ENCODE measurements at regions not wholly inside any gene's neighbourhood (a gene's known extent, or its start where the extent isn't known, plus 50 kb on each side); places are given as distances from the start of the nearest gene placed in this dataset.
"Not testable (repeated sequence)": the region's sequence is repeated elsewhere in the genome, so short reads cannot be mapped to it uniquely, and the experiment has no call there.

GRCh38 chr6:157727629-157728182 lies 95.3 kb upstream of the SNX9 start:
- H3K27ac Mint-ChIP-seq: no peak overlapping the region
- no peak for DNase-seq

GRCh38 chr6:157728183-157728881 lies 94.7 kb upstream of the SNX9 start:
- Mint-ChIP-seq H3K27me3 (ENCODE audit: low read depth in 3 of 3) (peaks cover 0 to 15% (median 4%) of the 10 kb centered on the region in 3 donors), H3K36me3 (peaks cover 0 to 8% (median 4%) of the 10 kb centered on the region in 3 donors), H3K4me3 (no peak overlapping the region), H3K4me1 (no peaks in the 10 kb centered on the region), H3K9me3 (peaks cover 0 to 10% (median 4%) of the 10 kb centered on the region in 6 donors), H3K27ac (no peak overlapping the region)
- no peak for DNase-seq

More at GRCh38 chr6:157727629-157728182, 95.3 kb upstream of the SNX9 start:
- Mint-ChIP-seq H3K36me3 (peaks cover 0 to 8% (median 4%) of the 10 kb centered on the region in 3 donors), H3K4me1 (no peaks in the 10 kb centered on the region), H3K27me3 (ENCODE audit: low read depth in 3 of 3) (peaks cover 0 to 15% (median 6%) of the 10 kb centered on the region in 3 donors), H3K9me3 (peaks cover 0 to 10% (median 4%) of the 10 kb centered on the region in 6 donors), H3K4me3 (no peak overlapping the region)

GRCh38 chr6:157731221-157731620 lies 91.8 kb upstream of the SNX9 start:
- H3K4me3 Mint-ChIP-seq: no peak overlapping the region
- DNase-seq: no peak
- no peak overlapping the region for H3K27ac Mint-ChIP-seq
- H3K36me3 Mint-ChIP-seq: no peaks in the 10 kb centered on the region
- H3K27me3 Mint-ChIP-seq (ENCODE audit: low read depth in 3 of 3): peaks cover 1 to 12% (median 1%) of the 10 kb centered on the region in 3 donors
- H3K9me3 Mint-ChIP-seq: no peaks in the 10 kb centered on the region
- no peaks in the 10 kb centered on the region for H3K4me1 Mint-ChIP-seq

- Mint-ChIP-seq H3K4me3 (no peak overlapping the region), H3K27ac (no peak overlapping the region), H3K4me1 (no peaks in the 10 kb centered on the region), H3K36me3 (no peaks in the 10 kb centered on the region), H3K9me3 (no peaks in the 10 kb centered on the region), H3K27me3 (ENCODE audit: low read depth in 3 of 3) (peaks cover 1 to 15% (median 1%) of the 10 kb centered on the region in 3 donors)
- no peak for DNase-seq
Measured at GRCh38 chr6:157732007-157732406, 91.0 kb upstream of the SNX9 start.

- DNase-seq: no peak
- Mint-ChIP-seq H3K27me3 (ENCODE audit: low read depth in 3 of 3) (peaks cover 1 to 17% (median 3%) of the 10 kb centered on the region in 3 donors), H3K27ac (no peak overlapping the region), H3K4me3 (no peak overlapping the region), H3K9me3 (peaks cover 0 to 1% (median 0%) of the 10 kb centered on the region in 6 donors), H3K36me3 (no peaks in the 10 kb centered on the region), H3K4me1 (no peaks in the 10 kb centered on the region)
Measured at GRCh38 chr6:157732416-157733161, 90.5 kb upstream of the SNX9 start.

DNA sequence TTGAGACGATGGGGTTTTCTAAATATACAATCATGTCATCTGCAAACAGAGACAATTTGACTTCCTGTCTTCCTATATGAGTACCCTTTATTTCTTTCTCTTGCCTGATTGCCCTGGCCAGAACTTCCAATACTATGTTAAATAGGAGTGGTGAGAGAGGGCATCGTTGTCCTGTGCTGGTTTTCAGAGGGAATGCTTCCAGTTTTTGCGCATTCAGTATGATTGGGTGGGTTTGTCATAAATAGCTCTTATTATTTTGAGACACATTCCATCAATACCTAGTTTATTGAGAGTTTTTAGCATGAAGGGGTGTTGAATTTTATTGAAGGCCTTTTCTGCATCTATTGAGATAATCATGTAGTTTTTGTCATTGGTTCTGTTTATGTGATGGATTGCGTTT lies 86.5 kb upstream of the SNX9 start:
- not testable (repeated sequence) for DNase-seq, H3K4me3 Mint-ChIP-seq, H3K27ac Mint-ChIP-seq, H3K4me1 Mint-ChIP-seq, H3K36me3 Mint-ChIP-seq, H3K9me3 Mint-ChIP-seq
- H3K27me3 Mint-ChIP-seq (ENCODE audit: low read depth in 3 of 3): peaks cover 1 to 23% (median 3%) of the 10 kb centered on the region in 3 donors

- DNase-seq: no peak
- Mint-ChIP-seq H3K4me1 (no peaks in the 10 kb centered on the region), H3K27me3 (ENCODE audit: low read depth in 3 of 3) (peaks cover 0 to 28% (median 3%) of the 10 kb centered on the region in 3 donors), H3K36me3 (peaks cover 0 to 4% (median 0%) of the 10 kb centered on the region in 3 donors), H3K27ac (no peak overlapping the region), H3K9me3 (peaks cover 0 to 9% (median 2%) of the 10 kb centered on the region in 6 donors), H3K4me3 (no peak overlapping the region)
Measured at GRCh38 chr6:157741321-157741947, 81.6 kb upstream of the SNX9 start.

GRCh38 chr6:157741948-157742556 lies 81.0 kb upstream of the SNX9 start:
- H3K4me3 Mint-ChIP-seq: no peak overlapping the region
- H3K9me3 Mint-ChIP-seq: peaks cover 0 to 9% (median 2%) of the 10 kb centered on the region in 6 donors
- H3K27me3 Mint-ChIP-seq (ENCODE audit: low read depth in 3 of 3): peaks cover 0 to 24% (median 3%) of the 10 kb centered on the region in 3 donors
- H3K4me1 Mint-ChIP-seq: no peaks in the 10 kb centered on the region
- no peak overlapping the region for H3K27ac Mint-ChIP-seq
- DNase-seq: no peak
- H3K36me3 Mint-ChIP-seq: peaks cover 0 to 4% (median 0%) of the 10 kb centered on the region in 3 donors

GRCh38 chr6:157744102-157744601 lies 78.9 kb upstream of the SNX9 start:
- no peak for DNase-seq
- Mint-ChIP-seq H3K27ac (no peak overlapping the region), H3K4me1 (no peaks in the 10 kb centered on the region), H3K9me3 (peaks cover 0 to 2% (median 0%) of the 10 kb centered on the region in 6 donors), H3K27me3 (ENCODE audit: low read depth in 3 of 3) (peaks cover 0 to 11% (median 0%) of the 10 kb centered on the region in 3 donors), H3K4me3 (no peak overlapping the region), H3K36me3 (peaks cover 0 to 4% (median 0%) of the 10 kb centered on the region in 3 donors)

DNA sequence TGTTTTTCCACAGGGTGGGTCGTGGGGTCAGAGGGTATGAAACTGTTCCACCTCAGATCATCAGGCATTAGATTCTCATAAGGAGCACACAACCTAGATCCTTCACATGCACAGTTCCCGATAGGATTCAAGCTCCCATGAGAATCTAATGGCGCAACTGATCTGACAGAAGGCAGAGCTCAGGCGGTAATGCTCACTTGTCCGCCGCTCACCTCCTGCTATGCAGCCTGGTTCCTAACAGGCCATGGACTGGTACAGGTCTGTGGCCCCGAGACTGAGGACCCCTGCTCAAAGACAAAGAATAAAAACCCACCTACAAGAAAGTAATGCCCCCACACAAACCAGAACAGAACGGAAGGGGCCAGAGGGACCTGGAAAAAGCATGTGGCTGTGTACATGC lies 76.1 kb upstream of the SNX9 start:
- Mint-ChIP-seq H3K36me3 (peaks cover 0 to 3% (median 0%) of the 10 kb centered on the region in 3 donors), H3K4me1 (no peaks in the 10 kb centered on the region), H3K27me3 (ENCODE audit: low read depth in 3 of 3) (peaks cover 0 to 5% (median 2%) of the 10 kb centered on the region in 3 donors), H3K27ac (no peak overlapping the region), H3K4me3 (no peak overlapping the region), H3K9me3 (no peaks in the 10 kb centered on the region)
- no peak for DNase-seq

- no peaks in the 10 kb centered on the region for H3K36me3 Mint-ChIP-seq
- H3K4me1 Mint-ChIP-seq: no peaks in the 10 kb centered on the region
- no peak for DNase-seq
- H3K27ac Mint-ChIP-seq: no peak overlapping the region
- no peaks in the 10 kb centered on the region for H3K9me3 Mint-ChIP-seq
- H3K4me3 Mint-ChIP-seq: no peak overlapping the region
- peaks cover 0 to 5% (median 5%) of the 10 kb centered on the region in 3 donors for H3K27me3 Mint-ChIP-seq (ENCODE audit: low read depth in 3 of 3)
Measured at GRCh38 chr6:157747370-157747769, 75.7 kb upstream of the SNX9 start.

- Mint-ChIP-seq H3K27me3 (ENCODE audit: low read depth in 3 of 3) (peaks cover 4 to 10% (median 5%) of the 10 kb centered on the region in 3 donors), H3K36me3 (no peaks in the 10 kb centered on the region), H3K4me3 (no peak overlapping the region), H3K4me1 (no peaks in the 10 kb centered on the region), H3K27ac (no peak overlapping the region), H3K9me3 (no peaks in the 10 kb centered on the region)
- DNase-seq: no peak
Measured at GRCh38 chr6:157748839-157749571, 74.0 kb upstream of the SNX9 start.

DNA sequence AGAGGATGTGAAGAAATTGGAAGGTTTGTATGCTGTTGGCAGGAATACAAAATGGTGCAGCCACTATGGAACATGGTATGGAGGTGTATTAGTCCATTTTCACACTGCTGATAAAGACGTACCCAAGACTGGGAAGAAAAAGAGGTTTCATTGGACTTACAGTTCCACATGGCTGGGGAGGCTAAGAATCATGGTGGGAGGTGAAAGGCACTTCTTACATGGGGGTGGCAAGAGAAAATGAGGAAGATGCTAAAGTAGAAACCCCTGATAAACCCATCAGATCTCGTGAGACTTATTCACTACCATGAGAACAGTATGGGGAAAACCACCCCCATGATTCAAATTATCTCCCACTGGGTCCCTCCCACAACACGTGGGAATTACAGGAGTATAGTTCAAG lies 72.1 kb upstream of the SNX9 start:
- not testable (repeated sequence) for H3K36me3 Mint-ChIP-seq, H3K4me1 Mint-ChIP-seq, H3K9me3 Mint-ChIP-seq, H3K4me3 Mint-ChIP-seq, H3K27ac Mint-ChIP-seq, DNase-seq
- H3K27me3 Mint-ChIP-seq (ENCODE audit: low read depth in 3 of 3): peaks cover 5 to 17% (median 5%) of the 10 kb centered on the region in 3 donors
